SK-N-MC (cell line): ENCODE measurements at regions not wholly inside any gene's neighbourhood (a gene's known extent, or its start where the extent isn't known, plus 50 kb on each side); places are given as distances from the start of the nearest gene placed in this dataset.

ENCODE experiments used
- DNase-seq: peaks from one replicate; pipeline ENCODE4 v3.0.0-alpha.2; 2011; ENCODE audit warnings: low read depth, low spot score
- H3K27ac ChIP-seq: fragments of 200-600 bp; sonication (generic); 2 replicates; pipeline ENCODE4 v1.5.1; 2016; ENCODE audit warnings: mixed run types
- H3K36me3 ChIP-seq: fragments of 200-600 bp; sonication (generic); 2 replicates; pipeline ENCODE4 v1.6.1; 2017; ENCODE audit warnings: antibody characterized with exemption, low read length, mixed read lengths; ENCODE audit not compliant: insufficient read depth
- H3K4me3 ChIP-seq: fragments of 200-600 bp; sonication (generic); 2 replicates; pipeline ENCODE4 v1.5.1; 2016
- H3K9ac ChIP-seq: fragments of 200-600 bp; sonication (generic); 2 replicates; pipeline ENCODE4 v1.8.0; 2017; ENCODE audit warnings: mixed run types, mixed read lengths; ENCODE audit not compliant: insufficient read length
- H3K9me3 ChIP-seq: fragments of 200-600 bp; sonication (generic); 2 replicates; pipeline ENCODE4 v1.6.1; 2017; ENCODE audit warnings: low read depth, mild to moderate bottlenecking, antibody characterized with exemption, low read length, moderate library complexity, mixed read lengths
- EZH2 ChIP-seq: fragments of 200-600 bp; sonication (generic); IDR thresholded peaks from one replicate; pipeline ENCODE4 v1.6.1; 2017; ENCODE audit warnings: antibody characterized with exemption
- FOXP2 ChIP-seq: optimal IDR thresholded peaks from 2 replicates; pipeline ENCODE3; 2011; ENCODE audit warnings: mild to moderate bottlenecking, moderate library complexity; ENCODE audit not compliant: insufficient read depth; ENCODE audit errors: extremely low read length, control extremely low read depth
- POLR2AphosphoS5 ChIP-seq: IDR thresholded peaks from 2 replicates; pipeline ENCODE4 v1.6.1; 2012; ENCODE audit warnings: mild to moderate bottlenecking, low read depth, low read length, borderline replicate concordance

GRCh38 chr11:23403210-23404185 is 543.2 kb upstream of the CCDC179 start:
- TF ChIP-seq EZH2 (no peak), FOXP2 (no peak), POLR2AphosphoS5 (no peak)
- H3K9ac ChIP-seq, result no peak overlapping the region
- DNase-seq, result no peak
- H3K4me3 ChIP-seq, result no peak overlapping the region
- H3K27ac ChIP-seq, result no peak overlapping the region
- no peaks in the 10 kb centered on the region for H3K36me3 ChIP-seq
- no peaks in the 10 kb centered on the region for H3K9me3 ChIP-seq

- no peak overlapping the region for H3K4me3 ChIP-seq
- no peak for TF ChIP-seq POLR2AphosphoS5
- TF ChIP-seq EZH2, result no peak
- no peak for TF ChIP-seq FOXP2
- no peak overlapping the region for H3K27ac ChIP-seq
- H3K36me3 ChIP-seq, result no peaks in the 10 kb centered on the region
- no peak for DNase-seq
- H3K9me3 ChIP-seq, result no peaks in the 10 kb centered on the region
- H3K9ac ChIP-seq, result no peak overlapping the region
Observed at GRCh38 chr11:23404225-23405160, 544.2 kb upstream of the CCDC179 start.

- Histone ChIP-seq H3K27ac (no peak overlapping the region), H3K4me3 (no peak overlapping the region), H3K36me3 (no peaks in the 10 kb centered on the region), H3K9ac (no peak overlapping the region), H3K9me3 (no peaks in the 10 kb centered on the region)
- no peak for DNase-seq
- TF ChIP-seq EZH2 (no peak), FOXP2 (no peak), POLR2AphosphoS5 (no peak)
Observed at GRCh38 chr11:23405350-23405937, 545.2 kb upstream of the CCDC179 start.

DNA sequence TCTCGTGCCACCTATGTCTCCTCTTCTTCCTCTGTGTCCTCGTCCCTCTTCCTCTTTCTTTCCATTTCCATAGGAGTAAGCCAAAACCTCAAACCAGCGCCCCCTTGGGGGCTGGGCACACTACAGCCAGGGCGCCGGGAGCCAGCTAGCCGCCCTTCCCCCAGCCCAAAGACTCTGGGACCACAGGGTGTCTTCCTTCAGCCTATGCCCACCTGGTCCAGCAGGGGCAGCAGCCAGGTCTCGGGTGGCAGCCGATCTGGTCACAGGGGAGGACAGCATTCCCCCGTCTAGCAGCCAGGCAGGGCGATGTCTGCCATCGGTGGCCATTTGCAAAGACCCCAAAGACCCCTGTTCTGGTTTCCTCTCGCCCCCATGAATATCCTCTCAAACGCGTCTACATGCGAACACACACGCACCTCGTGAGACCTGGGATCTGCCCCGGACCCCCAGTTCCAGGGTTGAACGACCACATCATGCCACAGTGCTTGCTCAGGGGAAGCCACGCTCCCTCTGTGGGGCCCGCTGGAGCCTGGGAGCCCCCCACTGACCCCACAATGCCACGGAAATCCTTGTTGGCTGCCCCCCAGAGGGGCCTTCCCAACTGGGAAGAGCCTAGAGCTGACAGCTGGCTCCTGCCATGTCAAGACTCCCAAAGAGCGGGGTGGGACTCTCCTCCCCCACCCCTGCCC is 546.0 kb upstream of the CCDC179 start:
- Histone ChIP-seq H3K27ac (no peak overlapping the region), H3K4me3 (no peak overlapping the region), H3K9ac (no peak overlapping the region), H3K36me3 (no peaks in the 10 kb centered on the region), H3K9me3 (no peaks in the 10 kb centered on the region)
- DNase-seq, result no peak
- TF ChIP-seq EZH2 (no peak), POLR2AphosphoS5 (no peak), FOXP2 (no peak)

GRCh38 chr11:23413057-23413456 is 552.8 kb upstream of the CCDC179 start:
- no peak for DNase-seq
- H3K4me3 ChIP-seq, result no peak overlapping the region
- no peak overlapping the region for H3K27ac ChIP-seq
- H3K36me3 ChIP-seq, result no peaks in the 10 kb centered on the region
- H3K9ac ChIP-seq, result no peak overlapping the region
- TF ChIP-seq FOXP2, result no peak
- no peak for TF ChIP-seq POLR2AphosphoS5
- no peak for TF ChIP-seq EZH2
- no peaks in the 10 kb centered on the region for H3K9me3 ChIP-seq

- no peaks in the 10 kb centered on the region for H3K9me3 ChIP-seq
- no peak for DNase-seq
- no peaks in the 10 kb centered on the region for H3K36me3 ChIP-seq
- TF ChIP-seq POLR2AphosphoS5, result no peak
- no peak for TF ChIP-seq EZH2
- TF ChIP-seq FOXP2, result no peak
- H3K4me3 ChIP-seq, result no peak overlapping the region
- H3K27ac ChIP-seq, result no peak overlapping the region
- no peak overlapping the region for H3K9ac ChIP-seq
Observed at GRCh38 chr11:23423104-23423503, 562.8 kb upstream of the CCDC179 start.

DNA sequence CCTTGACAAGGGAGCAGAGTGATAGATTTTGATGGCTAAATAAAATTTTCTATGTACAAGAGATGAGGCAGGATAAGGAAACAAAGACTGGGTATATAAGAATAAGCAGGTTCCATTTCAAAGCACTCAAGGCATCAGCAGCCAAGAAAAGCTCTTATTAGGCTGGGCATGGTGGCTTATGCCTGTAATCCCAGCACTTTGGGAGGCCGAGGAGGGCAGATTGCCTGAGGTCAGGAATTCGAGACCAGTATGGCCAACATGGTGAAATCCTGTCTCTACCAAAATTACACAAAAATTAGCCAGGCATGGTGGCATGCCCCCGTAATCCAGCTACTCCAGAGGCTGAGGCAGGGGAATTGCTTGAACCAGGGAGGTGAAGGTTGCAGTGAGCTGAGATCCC is 563.4 kb upstream of the CCDC179 start:
- H3K9me3 ChIP-seq, result no peaks in the 10 kb centered on the region
- H3K36me3 ChIP-seq, result no peaks in the 10 kb centered on the region
- TF ChIP-seq EZH2 (no peak), POLR2AphosphoS5 (no peak), FOXP2 (no peak)
- no peak for DNase-seq
- H3K4me3 ChIP-seq, result no peak overlapping the region
- no peak overlapping the region for H3K27ac ChIP-seq
- H3K9ac ChIP-seq, result no peak overlapping the region

DNA sequence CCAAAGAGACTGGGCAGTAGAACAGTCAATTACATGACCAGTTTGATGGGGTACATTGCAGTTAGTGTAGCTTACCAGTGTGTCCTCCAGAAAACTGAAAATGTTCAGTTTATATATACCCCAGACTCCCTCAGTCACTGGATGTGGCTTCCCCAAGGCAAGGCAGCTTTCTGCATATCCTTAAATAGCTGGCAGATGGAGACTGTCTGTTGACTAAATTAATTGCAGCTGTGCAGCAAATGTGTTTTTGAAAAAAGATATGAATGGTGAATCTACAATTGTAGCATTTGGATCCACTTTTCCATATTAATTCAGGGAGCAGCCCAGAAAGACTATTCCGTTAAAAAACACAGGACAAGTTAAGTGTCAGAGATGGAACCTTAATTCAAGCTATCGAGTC is 565.1 kb upstream of the CCDC179 start:
- DNase-seq, result no peak
- no peaks in the 10 kb centered on the region for H3K36me3 ChIP-seq
- no peak for TF ChIP-seq EZH2
- no peak for TF ChIP-seq FOXP2
- TF ChIP-seq POLR2AphosphoS5, result no peak

More for the DNA sequence above, 565.1 kb upstream of the CCDC179 start:
- Histone ChIP-seq H3K9me3 (no peaks in the 10 kb centered on the region), H3K9ac (no peak overlapping the region), H3K4me3 (no peak overlapping the region), H3K27ac (no peak overlapping the region)
